Activated CD4-positive, CD25-positive, alpha-beta regulatory T cell (primary cell): ENCODE measurements at regions not wholly inside any gene's neighbourhood (a gene's known extent, or its start where the extent isn't known, plus 50 kb on each side); places are given as distances from the start of the nearest gene placed in this dataset.

Source experiments
- DNase-seq, 4 experiments: peaks; one replicate each; lab custom pipeline; 2025; lab: John Stamatoyannopoulos, UW

DNA sequence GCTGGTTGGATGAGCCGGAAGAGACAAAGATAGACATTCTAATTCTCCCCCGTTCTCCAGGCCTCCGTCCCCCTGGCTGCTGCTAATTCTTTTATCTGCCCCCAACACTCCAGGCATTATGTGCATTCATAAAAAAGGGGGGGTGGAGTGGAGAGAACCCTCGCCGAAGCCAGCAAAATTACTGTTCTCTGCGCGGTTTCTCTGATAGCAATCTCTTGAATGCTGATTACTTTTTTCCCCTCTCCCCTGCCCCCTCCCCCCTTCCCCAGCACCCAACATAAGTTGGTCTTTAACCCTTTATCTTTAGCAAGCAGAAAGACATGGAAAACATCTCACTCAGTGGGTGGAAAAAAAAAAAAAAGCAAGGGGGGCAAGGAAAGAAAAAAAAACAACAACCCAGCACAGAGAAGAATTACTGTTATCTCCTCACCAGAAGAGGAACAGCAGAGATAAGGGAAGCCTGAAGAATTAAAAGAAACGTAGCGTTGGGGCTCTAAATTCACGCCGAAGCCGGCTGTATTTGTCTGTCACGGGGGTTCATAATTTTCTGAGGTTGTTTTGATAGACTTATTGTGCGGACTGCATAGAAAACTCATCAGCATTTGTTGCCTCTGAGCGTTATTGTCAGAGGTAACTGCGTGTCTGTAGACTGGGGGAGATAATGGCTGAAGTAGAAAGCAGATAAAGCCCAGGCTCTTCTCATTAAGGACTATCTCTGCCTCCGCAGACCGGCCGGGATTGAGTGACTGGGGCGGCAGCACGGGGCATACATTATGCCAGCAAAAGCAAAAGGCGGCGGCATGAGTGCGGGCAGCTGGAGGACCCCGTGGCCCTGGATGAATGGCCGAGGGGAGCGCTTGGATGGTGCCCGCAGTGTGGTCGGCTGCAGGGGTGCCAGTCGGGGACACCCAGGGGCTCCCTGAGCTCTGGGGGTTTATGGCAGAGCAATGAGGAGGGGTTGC, 126.9 kb downstream of the MRM1 start:
- no peak for DNase-seq

DNA sequence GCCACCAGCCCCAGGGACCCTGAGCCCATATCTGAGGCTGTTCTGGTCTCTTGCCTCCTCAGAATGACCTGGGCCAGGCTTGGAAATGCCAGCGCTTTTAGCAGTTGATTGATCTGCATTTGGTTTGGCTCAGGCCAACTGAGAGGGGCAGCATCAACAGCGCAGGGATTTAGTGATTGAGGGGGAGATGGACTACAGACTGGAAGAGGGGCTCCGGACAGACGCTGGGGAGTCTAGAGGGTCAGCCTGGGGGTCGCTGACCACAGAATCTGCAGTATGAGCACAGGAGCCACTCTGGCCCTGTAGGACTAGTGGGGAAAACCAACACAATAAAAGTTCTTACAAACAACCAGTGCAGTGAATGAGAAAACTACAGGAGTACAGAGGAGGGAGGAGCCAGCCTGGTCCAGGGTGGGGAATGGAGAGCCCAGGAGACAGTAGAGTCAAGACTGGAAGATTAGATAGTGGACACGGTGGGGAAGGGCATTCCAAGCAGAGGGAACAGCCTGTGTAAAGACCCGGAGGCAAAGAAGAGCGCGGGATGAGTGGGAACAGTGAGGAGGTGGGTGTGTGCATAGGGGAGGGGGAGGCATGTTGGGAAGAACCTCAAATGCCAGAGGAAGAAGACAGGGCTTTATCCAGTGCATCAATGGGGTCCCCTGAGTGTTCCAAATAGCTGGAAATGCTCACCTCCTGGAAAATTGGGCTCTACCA, 128.9 kb downstream of the MRM1 start:
- no peak for DNase-seq

DNA sequence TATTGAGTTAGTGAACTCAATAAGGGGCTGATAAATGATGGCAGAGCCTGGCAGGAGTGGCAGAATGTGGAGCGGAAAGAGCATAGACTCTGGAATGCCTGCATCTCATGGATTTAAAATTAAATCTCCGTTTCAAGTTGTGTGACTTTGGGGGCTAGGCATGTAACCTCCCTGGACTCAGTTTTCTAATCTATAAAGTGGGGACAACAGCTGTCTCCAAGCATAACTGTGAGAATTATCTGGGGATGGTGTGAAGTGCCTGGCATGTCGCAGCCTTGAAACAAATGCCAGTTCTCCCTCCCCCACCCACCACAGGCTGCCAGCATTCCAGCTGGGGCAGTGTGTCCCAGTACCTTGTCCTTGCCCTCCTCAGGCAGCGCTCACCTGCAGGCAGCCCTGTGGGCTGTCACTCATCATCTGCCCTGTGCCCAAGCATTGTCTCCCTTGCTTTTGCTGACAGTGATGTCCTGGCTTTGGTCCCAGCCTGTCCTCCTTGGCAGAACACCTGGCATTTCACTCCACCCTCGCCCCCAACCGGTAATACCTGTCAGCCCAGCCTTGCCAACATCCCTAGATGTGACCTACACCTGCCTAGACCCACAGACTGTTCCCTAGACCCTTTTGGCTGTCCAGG, 129.6 kb downstream of the MRM1 start:
- DNase-seq = no peak

DNA sequence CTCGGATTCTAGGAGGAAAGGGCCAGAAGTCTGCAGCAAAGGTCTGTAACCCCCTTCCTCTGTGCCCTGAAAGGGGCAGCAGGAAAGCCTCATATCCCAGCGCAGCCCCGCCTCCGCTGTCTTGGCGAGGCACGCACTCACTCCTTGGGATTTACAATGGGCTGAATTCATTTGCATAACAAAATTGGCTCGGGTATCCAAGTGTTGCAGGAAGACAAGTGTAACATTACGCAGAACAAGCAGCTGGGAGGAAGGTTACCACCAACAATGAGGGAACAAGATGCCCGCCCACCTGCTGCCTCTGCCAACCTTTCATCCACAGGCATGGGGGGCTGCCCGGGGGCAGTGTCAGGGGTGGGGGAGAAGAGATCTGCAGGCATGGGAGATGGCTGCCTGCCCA, 130.4 kb downstream of the MRM1 start:
- no peak for DNase-seq

DNA sequence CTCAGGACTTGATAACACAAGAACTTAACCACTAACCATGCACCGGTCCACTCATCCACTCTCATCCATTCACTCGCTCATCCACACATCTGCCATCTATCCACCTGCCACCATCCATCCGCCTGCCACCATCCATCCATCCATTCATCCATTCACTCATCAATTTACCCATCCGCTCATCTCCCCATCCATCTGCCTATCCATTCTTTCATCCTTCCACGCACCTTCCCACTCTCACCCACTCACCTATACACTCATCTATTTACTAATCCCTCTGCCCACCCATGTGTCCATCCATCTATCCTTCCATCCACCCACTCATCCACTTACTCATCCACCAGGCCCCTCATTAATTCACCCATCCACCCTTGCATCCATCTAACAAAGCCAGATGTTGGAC, 131.0 kb downstream of the MRM1 start:
- no peak for DNase-seq

DNA sequence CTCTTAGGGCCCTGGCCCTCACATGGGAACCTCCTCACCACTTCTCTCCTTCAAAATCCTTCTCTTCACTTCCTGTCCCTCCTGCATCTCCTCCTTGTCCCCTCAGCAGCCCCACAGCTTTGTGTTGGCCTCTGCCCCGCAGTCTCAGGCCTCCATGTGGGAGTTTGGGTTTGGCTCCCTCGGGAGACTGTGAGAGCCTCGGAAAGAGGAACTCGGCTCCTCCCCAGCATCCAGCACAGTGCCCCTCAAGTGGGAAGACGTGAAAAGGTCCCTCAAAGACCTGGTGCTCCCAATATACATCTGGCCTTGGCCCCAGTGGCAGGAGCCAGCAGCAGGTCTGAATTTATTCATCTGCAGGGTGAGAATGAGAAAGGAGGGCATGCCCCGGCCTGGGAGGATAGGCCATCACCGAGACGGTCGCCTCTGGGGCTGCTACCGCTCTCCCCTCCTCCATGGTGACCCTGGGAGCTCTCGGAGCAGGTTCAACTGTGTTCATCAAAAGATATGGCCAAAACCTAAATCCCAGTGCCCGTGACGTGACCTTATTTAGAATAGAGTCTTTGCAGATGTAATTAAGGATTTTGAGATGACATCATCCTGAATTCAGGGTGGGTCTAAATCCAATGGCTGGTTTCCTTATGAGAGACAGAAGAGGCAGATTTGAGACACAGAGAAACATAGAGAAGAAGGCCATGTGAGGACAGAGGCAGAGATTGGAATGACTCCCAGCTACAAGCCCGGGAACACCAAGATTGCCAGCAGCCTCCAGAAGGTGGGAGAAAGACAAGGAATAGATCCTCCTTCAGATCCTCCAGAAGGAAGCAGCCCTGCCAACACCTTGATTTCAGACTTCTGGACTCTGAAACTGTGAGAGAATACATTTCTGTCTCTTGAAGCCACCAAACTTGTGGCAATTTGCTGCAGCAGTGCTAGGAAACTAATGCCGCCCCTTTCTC, 135.1 kb downstream of the MRM1 start:
- no peak for DNase-seq

DNA sequence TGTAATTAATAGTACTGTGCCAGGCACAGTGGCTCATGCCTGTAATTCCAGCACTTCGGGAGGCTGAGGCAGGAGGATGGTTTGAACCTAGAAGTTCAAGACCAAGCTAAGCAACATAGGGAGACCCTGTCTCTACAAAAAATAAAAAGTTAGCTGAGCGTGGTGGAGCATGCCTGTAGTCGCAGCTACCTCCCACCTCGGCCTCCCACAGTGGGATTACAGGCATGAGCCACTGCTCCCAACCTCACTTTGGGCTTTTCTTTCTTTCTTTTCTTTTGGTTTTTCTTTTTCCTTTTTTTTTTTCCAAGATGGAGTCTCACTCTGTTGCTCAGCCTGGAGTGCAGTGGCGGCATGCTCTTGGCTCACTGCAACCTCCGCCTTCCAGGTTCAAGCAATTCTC, 137.8 kb downstream of the MRM1 start:
- no peak for DNase-seq

DNA sequence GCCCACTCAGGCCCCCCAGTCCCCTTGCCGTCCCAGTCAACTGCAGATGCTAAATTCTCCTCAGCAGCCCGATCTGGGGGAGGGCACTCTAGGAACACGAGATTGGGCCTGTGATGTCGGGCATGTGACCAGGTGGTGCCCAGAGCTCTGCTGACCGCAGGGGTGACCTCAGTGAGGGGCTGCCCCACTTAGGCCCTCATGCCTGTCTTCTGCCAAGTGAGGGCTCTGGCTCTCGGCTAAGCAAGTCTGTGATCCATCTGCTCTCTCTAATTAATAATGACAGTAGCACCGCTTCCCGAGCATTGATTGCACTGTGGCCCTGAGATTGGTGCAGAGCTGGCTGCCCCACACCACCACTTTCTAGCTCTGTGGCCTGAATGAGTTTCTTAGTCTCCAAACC, 138.8 kb downstream of the MRM1 start:
- DNase-seq = no peak

DNA sequence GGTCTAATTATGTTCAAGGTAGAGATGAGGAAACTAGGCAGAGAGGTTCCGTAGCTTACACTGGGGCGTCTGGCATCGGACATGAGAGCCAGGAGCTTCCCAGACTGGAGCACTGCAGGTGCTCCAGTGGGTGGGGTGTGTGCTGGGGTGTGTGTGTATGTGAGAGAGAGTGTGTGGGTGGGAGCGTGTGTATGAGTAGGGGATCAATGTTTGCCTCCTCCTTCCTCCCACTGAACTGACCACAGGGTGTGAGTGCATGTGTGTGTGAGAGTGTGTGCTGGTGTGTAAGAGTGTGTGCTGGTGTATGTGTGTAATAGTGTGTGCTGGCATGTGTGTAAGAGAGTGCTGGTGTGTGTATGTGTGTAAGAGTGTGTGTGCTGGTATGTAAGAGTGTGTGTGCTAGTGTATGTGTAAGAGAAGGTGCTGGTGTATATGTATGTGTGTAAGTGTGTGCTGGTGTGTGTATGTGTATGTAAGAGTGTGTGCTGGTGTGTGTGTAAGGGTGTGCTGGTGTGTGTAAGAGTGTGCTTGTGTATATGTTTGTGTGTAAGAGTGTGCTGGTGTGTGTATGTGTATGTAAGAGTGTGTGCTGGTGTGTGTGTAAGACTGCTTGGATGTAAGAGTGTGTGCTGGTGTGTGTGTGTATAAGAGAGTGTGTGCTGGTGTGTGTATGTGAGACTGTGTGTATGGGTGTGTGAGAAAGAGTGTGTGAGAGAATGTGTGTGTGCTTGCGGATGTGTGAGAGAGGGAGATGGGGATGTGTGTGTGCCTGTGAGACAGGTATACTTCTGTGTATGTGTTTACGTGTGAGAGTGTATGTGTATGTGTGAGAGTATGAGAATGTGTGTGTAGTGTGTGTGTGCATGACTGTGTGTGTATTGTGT, 139.9 kb downstream of the MRM1 start:
- no peak for DNase-seq

DNA sequence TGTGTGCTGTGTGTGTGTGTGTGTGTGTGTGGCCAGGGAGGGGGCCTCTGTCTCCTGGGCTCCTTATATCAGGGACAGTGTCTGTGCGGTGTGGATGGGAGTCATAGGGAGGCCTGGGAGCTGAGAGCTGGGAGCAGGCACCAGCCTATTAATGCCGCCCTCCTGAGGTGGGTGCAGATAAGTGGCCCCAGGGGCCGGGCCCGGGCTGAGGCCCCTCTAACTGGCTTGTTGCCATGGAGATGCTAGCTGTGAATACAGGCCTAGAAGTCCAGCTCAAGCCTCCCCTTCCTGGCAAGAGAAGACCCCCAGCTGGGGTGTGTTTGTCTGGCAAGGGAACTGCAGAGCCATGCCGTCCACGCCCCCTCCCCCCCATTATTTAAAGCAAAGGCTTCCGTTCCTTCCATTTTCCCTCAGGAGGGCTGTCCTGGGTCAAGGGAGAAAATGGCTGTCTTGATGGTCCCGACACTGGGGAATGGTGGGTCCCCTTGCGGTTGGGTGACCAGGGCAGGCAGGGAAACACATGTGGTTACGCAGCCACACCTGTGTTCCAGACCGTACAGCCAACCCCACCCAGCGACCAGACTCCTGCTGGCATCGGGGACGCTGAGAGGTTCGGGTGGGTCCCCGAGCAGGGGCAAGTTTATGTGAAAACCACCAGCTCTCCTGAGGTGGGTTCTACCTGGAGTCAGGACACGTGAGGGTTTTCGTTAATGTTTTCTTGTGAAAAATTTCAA, 141.1 kb downstream of the MRM1 start:
- DNase-seq = no peak

DNA sequence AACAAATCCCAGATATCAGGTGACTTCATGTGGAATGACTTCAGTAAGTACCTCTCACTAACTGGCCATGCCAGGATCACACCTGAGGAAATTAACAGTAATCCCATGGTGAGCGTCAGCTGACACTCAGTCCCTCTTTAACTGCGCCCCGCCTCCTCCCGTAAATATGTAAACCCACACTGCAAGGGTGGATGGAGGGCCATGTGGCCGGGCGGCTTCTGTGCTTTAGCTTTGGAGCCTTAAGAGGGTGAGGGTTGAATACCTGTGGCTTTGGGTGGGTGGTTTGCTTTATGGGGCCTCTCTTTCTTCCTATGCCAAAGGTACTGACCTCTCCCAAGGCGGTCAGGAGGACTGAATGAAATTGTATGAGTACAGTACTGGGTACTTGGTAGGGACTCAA, 141.7 kb downstream of the MRM1 start:
- no peak for DNase-seq

DNA sequence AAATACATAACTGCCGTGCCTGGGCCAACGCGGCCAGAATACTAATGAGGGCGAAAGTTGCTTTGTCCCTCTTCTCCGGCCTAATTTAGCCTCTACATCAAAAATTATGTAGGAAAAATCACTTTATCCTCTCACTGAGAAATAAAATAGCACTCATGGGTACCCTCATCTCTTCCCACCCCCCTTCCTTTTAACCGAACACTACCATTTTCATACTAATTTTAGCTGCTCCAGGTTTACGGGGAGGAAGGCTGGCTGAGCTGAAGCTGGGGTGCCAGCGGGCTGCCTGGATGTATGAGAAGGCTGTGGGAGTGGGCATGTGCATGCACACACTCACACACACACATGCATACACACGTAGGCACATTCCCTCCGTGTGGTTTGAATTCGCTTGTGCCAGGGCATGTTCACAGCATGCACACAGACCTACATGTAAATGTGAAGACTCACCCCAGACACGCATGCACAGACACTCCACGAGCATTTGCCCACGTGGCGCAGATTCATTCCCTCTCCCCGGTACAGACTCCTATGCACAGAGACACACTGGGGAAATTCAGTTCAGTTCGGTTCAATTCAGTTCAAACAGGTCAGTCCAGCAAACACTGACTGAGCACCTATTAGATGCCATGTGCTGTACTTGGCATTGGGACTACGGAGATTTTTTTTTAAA, 145.1 kb downstream of the MRM1 start:
- no peak for DNase-seq

DNA sequence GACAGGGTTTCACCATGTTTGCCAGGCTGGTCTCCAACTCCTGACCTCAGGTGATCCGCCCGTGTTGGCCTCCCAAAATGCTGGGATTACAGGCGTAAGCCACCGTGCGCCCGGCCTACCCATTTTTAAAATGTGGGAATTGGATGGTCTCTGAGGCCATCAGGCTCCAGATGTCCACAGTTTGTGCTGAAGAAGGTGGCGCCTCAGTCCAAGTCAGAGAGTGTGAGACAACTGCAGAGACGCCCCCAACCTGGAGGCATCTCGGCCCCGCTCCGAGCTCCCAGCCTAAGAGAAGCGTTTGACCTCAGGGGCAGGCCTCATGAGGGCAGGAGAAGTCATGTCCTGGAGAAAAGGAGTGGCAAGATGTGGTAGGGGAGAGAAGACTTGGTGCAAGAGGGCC, 146.5 kb downstream of the MRM1 start:
- no peak for DNase-seq

DNA sequence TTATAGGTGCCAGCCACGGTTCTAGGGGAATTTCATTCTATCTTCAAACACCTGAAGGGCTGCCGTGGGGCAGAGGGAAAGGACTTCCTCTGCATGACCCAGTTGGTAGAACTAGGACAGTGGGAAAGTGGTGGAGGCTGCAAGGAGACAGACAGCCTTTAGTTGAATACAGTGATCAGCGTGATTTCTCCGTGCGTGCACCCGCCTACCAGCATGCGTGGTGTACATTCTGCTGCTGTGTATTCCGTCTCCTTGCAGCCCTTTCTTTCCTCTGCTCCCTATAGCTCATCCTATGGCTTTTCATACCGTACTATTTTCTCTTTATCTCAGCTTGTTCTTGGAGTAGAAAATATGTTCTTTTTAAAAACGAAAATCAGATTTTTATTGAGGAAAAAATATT, 146.9 kb downstream of the MRM1 start:
- DNase-seq = no peak

DNA sequence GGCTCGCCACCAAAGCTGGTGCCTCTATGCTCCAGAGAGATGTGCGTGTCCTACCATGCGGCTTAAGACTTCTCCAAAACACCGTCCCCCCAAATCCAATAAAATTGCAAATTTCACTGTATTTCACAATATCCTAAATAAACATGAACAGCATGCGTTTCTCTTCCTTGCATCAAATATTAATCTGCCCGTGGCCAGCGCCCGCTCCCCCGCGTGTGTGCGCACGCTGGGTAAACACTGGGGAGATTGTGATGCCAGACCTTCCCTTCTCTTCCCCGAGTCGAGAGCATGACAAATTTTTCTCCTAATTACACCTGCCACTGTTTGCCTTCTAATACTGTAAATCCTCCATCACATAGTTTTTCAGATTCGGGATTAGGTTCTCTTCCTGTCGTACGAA, 148.1 kb downstream of the MRM1 start:
- DNase-seq = no peak

DNA sequence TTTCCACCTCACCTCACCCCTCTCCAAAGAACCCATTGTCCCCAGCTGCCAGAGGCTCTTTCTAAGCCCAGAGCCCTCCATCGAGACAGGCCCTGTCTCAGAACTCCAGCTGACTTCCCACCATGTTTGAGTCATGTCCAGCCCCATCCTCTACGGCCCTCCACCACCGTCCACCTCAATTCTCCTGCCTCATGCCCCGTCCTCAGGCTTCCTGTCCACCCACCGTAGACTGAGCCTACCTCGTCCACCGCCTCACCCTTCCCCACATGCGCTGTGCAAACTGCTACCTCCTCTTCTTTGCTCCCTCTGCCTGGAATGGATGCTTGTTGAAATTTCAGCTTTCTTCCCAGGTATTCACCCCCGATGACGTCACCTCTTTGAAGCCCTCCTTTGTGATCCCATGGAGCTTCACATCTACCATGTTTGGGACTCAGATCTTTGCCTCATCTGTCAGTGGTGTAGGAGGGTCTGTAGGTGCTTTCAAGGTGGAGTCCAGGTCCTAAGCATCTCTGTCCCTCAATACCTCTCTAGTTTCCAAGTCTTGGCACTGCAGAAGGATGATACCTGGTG, 149.0 kb downstream of the MRM1 start:
- no peak for DNase-seq

DNA sequence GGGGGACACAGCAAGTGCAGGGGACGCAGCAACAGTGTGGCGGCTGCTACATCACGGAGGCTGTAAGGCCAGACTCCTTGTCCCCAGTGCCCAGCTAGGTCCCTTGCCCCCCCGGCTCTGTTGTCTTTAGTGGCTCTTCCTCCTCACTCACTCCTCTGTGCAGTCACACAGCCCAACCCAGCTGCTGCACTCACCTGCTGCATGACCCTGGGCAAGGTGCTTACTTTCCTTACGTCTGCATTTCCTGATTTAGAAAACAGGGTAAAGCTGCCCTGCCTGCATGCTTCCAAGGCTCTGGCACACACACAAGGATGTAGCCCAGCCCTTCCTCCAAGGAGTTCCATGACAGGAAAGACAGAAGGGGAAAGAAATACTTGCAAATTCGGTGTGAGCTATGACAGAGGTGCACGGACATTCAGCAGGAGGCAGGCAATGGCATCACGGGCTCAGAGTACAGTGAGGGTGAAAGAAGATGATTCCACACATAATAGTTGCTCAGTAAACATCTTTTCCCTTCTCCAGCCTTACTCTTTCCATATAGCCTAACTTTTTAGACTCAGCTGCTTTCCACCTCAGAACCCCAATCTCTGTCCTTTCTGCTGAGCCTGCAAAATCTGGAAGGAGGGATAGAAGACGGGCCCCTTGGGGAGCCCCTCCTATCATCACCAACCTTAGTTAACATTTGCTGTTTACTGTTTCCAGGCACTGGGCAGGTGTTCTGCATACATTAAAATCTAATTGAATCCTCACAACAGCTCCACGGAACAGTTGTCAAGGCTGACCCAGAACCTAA, 150.9 kb downstream of the MRM1 start:
- DNase-seq = no peak

DNA sequence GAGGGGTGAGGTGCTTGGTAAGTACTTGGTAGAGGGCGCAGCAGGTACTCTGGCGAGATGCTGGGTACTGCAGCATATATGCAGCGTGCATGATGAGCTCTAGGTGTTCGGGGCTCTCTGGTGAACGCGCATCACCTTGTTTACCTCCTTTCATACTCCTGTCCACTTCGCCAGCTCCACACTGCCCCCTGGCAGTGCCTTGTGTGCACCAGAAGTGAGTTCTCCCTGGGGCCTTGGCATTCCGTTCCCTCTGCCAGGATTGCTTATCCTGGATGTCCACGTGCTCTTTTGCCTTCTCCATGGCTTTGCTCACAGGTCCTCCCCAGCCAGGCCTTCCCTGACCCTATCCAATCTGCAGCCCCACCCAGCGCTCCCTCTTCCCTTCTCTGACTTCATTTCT, 154.2 kb downstream of the MRM1 start:
- peak in 1 of 4 experiments; percentile 12 for DNase-seq
